SK-N-MC (cell line): ENCODE measurements at regions not wholly inside any gene's neighbourhood (a gene's known extent, or its start where the extent isn't known, plus 50 kb on each side); places are given as distances from the start of the nearest gene placed in this dataset.

Experiments used
- EZH2 ChIP-seq: fragments of 200-600 bp; sonication (generic); IDR thresholded peaks from one replicate; pipeline ENCODE4 v1.6.1; 2017; ENCODE audit warnings: antibody characterized with exemption
- FOXP2 ChIP-seq: optimal IDR thresholded peaks from 2 replicates; pipeline ENCODE3; 2011; ENCODE audit warnings: mild to moderate bottlenecking, moderate library complexity; ENCODE audit not compliant: insufficient read depth; ENCODE audit errors: extremely low read length, control extremely low read depth
- POLR2AphosphoS5 ChIP-seq: IDR thresholded peaks from 2 replicates; pipeline ENCODE4 v1.6.1; 2012; ENCODE audit warnings: mild to moderate bottlenecking, low read depth, low read length, borderline replicate concordance

GRCh38 chr7:50208378-50208982, 96.0 kb upstream of the IKZF1 start:
- TF ChIP-seq POLR2AphosphoS5 (no peak), EZH2 (no peak), FOXP2 (no peak)
